Activated T-cell treated with anti-CD3 and anti-CD28 coated beads for 48 hours (primary cell): ENCODE measurements at regions not wholly inside any gene's neighbourhood (a gene's known extent, or its start where the extent isn't known, plus 50 kb on each side); places are given as distances from the start of the nearest gene placed in this dataset.

Source experiments
- DNase-seq: peaks from one replicate; pipeline ENCODE4 v3.0.0-alpha.2; 2020; ENCODE audit warnings: low read depth

DNA sequence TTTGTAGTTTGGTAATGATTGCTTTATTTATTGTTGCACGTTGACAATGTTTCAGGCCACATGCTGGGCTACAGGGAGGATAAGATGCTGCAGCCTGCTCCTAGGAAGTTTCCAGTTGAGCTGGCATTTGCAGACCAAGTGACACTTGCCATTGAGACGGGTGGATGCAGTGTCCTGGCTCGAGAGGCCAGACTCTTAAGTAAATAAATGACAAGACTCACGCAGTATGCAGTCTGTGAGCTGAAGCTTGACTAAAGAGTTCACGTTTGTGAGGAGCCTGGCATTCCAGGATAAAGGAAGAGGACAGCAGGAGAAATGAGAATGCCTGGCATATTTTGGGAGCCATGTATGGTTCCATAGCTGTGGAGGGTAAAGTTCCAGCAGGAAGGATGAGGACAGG is 105.8 kb downstream of the BAMBI start:
- no peak for DNase-seq

DNA sequence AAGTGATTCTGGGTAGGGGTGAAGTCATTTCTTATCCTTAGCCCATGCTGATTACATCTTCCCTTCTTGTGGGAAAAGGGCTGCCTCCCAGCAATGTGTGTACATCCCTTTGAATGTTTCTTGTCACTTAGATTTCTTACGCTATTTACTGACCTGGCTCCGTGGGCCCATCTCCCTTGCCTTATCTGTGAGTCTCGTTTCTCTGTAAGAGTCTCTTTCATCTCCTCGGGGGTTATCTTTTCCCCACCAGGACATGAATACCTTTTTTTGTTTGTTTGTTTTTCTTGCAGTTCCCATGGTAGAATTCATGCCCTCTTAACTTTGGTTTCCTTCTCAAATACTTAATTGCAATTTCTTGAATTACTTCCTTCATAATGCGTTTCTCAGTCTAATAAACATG is 107.7 kb downstream of the BAMBI start:
- no peak for DNase-seq

DNA sequence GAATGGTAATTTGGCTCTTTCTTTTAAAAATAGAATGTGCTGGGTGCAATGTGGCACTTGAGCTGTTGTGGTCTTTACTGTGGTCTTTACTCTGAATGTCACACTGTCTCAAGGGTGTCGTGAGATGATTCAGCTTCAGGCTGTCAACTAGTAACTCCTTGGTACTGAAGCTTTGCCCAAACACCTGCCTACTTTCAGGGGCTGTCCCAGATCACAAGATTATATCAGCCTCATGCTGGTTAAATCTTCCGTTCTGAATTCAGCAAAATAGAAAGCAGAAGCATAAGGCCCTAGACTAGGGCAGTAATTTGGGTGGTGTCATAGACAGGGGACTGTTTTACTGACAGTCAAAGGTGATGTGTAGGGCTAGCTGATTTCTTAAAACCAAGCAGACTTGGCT is 110.9 kb downstream of the BAMBI start:
- peak; percentile 1 for DNase-seq

DNA sequence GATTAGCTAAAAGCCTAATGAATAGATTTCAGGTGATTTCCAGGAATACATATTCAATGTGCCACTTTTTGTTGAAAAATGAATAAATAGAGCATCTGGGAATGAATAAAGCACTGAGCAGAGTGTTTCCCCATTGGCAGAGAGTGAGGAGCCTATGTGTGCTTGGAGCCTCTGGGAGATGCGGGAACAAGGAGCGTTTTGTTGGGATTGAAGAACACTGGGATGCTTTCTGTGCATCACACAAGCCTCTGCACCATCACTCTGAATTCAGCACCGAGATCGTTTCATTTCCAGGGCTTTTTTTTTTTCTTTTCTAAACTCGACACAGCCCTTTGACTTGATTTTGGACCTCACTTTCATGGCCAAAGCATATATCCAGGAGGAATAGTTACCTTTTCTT is 111.4 kb downstream of the BAMBI start:
- no peak for DNase-seq

DNA sequence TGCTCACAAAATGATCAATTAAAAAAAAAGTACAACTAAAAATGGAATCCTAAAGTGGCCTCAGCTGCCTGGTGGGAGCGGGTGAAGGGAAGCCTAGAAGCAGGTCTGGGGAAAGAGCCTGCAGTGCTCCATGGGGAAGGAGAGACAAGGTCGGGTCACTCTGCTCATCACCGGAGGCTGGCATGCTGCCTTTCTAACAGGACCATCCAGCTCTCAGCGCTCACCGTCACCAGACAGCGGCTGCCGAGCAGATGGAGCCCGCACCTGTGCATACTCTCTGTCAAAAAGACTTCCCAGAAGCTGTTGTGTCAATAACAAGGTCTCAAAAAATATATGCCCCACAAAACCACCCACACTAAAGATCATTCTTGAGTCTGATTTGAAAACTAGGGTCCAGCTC is 112.8 kb downstream of the BAMBI start:
- no peak for DNase-seq

DNA sequence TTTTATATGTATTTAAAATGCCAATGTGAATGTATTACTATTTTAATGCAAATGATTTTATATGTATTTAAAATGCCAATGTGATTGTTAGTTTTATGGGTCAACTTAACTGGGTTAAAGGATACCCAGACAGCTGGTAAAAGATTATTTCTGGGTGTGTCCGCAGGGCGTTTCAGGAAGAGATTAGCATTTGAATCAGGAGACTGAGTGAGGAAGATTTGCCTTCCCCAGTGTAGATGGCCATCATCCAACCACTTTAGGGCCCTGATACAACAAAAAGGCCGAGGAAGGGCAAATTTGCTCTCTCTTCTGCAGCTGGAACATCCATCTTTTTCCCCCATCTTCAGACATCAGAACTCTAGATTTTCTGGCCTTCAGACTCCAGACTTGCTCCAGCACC is 116.2 kb downstream of the BAMBI start:
- DNase-seq: no peak

DNA sequence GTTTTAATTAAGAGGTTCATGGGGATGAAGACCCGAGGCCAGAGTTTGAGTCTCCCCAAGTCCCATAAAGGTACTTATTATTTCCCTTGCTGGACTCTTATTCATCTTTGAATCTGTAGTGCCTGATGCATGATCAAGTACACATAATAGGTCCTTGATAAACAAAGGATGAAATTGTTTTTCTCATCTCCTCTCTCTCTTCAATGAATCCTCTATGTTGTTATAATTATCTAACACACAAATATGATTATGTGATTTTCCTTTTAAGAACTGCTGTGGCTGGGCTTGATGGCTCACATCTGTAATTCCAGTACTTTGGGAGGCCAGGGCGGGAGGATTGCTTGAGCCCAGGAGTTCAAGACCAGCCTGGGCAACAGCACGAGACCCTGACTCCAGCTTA is 117.7 kb downstream of the BAMBI start:
- no peak for DNase-seq

DNA sequence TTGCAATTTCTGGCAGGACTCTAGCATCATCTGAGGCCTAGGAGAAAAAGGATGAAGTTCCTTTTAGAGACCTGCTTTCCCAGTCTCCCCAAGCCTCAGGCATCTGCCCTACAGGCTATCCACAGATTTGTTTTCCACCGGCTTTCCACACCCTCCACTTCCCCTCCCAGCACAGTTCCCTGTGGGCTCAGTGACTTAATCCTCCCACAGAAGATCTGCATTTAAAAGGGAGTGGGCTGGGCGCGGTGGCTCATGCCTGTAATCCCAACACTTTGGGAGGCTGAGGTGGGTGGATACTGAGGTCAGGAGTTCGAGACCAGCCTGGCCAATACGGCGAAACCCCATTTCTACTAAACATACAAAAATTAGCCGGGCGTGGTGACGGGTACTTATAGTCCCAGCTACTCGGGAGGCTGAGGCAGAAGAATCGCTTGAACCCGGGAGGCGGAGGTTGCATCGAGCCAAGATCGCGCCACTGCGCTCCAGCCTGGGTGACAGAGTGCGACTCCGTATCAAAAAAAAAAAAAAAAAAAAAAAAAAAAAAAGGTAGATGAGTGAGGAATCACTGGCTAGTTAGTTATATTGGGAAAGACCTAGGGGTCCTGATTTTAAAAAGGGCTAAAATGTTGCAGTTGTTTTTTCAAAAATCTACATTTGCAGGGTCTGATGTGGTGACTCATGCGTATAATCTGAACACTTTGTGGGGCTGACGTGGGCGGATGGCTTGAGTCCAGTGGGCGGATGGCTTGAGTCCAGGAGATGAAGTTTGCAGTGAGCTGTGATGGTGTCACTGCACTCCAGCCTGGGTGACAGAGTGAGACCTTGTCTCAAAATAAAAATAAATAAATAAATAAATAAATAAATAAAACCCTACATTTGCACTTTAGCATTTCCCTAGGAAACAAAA is 119.5 kb downstream of the BAMBI start:
- DNase-seq: no peak

DNA sequence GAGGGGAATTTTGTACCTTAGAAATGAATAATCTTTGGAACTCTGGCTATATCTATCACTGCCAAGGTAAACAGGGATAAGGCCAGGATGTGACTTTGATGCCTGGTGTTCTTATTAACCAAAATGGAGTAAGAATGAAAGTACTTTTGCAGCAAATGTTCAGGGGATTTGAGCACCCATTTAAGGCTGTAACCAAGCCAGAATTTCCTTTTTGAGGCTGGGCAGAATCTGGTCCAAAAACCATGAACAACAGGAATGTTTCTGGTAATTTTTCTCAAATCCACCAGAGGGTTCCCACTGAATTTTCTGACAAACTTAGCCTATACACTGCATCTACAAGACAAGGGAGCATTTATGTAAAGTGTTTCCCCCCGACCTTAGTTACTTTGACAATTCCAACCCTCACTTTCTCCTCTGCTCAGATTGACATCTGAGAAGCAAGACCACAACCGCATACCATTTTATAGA is 120.6 kb downstream of the BAMBI start:
- DNase-seq: no peak

DNA sequence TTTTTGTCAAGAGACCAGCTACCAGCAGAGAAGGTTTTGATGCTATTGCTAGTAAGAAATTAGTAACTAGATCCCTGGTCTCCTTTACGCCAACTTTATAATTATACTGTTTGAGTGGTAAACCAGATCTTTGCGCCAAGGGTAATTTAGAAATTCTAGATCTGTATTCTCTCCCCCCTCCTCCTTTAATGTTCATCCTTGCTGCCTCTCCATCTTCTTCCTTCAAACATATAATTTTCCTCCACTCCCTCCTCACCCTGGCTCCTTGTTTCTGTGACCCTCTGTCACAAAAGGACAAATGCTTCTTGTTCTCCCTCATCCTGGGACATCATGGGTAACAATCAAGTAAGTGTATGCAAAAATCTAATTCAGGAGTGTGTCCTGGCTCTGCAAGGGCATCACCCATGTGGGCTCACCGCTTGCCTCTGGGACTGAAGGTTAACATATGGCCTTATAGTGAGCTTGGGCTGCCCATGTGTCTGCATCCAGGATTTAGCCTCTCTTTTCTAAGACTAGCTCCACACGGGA is 121.2 kb downstream of the BAMBI start:
- no peak for DNase-seq

DNA sequence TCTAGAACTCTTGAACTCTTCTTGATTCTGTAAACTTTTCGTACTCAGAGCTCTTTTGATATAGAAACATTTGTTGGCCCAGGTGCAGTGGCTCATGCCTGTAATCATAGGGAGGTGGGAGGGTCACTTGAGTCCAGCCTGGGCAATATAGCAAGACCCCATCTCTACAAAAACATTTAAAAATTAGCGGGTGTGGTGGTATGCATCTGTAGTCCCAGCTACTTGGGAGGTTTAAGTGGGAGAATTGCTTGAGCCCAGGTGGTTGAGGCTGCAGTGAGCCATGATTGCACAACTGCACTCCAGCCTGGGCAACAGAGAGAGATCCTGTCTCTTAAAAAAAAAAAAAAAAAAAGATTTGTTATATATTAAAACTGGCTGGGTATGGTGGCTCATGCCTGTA is 121.6 kb downstream of the BAMBI start:
- no peak for DNase-seq

DNA sequence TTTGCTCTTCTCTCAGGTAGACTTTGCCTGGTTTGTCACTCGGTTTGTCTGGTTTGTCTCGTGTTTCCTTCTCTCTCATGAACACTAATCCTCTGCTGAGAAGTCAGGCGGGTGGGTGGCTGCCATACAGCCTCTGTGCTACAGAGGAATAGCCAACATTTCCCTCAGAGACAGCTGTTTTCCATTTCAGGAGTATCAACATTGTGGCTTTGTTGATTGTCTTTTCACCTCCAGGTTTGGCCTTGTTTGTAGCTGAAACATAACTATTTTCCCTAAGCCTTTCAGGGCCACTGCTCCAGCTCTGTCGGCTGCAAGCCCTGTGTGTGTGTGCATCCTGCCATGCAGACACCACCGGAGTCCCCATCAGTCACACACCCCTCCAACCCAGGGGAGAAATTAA is 122.8 kb downstream of the BAMBI start:
- no peak for DNase-seq

DNA sequence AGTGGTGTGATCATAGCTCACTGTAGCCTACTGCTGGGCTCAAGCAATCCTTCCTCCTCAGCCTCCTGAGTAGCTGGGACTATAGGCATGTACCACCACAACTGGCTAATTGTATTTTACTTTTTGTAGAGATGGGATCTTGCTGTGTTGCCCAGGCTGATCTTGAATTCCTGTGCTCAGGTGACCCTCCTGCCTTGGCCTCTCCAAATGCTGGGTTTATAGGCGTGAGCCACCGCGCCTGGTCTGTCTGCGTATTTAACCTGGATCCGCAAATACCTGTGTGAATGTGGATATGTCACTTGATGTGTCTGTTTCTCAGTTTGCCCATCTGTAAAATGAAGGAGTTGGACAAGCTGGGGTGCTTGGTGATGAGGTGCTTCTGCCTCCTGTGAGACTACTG is 123.9 kb downstream of the BAMBI start:
- no peak for DNase-seq

DNA sequence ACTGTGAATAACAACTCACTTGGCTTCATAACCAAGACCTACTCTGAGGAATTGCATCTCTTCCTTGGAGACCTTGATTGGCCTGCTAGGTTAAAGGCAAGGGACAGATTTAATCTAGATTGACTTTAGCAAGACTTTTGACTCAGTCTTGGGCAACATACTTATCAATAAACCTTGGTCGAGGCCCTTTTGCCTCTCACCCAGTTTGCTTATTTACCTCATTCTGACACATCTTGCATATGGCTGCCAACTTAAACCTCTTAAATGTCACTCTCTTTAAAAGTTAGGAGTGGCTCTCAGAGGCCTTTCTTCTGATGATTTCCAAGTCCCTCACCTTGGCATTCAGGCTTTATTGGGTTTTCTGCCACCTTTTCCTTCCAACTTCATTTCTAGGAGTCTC is 124.5 kb downstream of the BAMBI start:
- no peak for DNase-seq

DNA sequence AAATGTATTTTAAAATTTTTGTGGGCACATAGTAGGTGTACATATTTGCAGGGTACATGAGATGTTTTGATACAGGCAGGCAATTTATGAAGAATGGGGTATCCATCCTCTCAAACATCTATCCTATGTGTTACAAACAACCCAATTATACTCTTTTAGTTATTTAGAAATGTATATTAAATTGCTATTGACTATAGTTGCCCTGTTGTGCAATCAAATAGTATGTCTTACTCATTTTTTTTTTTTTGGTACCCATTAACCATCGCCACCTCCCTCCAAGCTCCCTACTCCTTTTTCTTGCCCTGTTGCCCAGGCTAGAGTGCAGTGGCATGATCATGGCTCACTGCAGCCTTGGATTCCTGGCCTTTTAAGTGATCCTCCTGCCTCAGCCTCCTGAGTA is 128.1 kb downstream of the BAMBI start:
- no peak for DNase-seq

DNA sequence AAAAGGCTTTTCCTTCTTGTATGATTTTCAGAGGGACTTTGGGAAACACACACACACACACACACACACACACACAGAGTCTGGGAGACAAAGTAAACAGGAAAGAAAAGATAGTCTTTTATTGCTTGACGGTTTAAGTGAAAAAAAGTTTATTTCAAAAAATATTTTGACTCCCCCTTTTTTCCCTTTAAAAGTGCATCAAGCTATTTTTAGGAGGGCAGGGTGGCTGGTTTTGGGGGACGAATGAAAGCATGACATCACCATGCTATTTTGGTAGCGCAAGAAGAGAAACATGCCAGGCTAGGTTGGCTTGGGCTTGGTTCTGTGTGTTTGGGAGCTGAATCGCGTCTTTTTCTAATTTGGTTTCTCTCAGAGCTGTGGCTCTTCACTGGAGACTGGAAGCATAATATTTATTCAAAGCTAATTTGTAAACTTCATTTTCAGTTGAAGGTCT is 129.2 kb downstream of the BAMBI start:
- no peak for DNase-seq

DNA sequence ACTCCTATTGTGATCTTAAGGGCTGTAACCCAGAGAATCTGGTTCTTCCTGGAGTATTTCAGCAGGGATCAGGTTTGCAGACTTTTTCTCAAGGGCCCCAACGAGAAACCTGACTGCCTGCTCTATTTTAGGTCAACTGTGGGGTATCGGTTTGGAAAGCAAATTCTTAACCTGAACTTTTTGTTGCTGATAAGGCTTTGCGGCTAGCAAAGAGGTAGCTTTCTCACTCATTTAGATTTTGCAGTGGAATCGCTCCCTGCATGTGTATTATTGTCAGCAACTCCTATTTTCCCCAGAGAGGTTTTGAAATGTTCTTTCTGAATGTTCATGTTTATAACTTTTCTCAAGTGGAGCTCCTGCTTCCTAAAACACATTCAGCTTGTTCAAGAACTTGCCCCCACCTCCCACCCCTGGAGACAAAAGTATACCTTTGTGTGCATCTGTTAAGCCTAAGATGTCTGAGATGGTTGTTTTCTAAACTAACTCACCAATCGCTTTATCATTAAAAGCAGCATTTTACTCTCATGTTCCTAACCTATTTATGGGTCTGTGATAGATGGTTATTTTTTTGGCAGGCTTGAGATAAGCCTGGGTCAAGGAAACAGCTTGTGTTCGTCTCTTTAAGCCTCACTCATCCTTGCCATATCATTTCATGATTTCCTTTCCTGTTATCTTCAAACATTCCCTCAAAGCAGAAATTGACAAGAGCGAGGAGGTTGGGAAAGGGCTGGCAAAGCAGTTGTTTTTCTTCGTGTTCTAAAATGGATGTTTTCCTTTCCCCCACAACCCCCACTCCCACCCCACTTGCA is 129.8 kb downstream of the BAMBI start:
- DNase-seq: no peak

DNA sequence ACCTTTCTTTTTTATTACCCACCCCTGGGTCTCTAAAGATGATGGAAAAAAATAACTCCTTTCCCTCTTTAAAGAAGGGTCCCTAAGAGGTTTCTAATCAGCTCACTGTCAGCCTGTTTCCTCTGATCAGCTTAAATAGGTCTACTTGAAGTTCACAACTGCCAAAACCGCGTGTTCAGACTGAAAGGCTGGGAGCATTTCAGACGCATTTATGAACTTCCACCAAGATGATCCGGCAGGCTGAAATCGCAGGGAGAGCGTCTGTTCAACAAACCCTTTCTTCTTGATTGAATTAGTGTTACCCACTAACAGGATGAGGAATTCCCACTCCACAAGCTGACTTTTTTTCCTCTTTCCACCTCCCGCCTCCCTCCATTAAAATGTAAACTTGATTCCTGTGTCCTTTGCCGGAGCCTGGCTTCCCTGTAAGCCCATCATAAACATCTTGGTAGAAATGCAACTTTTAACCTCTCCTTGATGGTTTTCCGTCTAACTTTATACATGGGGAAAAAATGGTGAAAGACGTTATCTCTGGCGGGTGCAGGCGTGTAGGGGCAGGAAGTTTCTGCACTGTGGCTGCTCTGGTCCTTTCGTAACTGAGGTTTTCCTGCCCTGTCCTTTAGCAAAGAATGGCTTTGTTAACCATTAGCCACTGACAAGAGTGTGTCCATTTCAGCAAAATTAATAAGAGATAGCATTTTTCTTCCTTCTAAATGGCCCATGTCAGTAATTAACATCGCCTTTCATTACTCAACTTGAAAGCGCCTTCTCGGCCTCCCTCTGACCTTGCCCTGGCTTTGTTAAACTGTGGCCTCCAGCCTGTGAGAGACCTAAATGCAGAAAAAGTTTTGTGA is 130.7 kb downstream of the BAMBI start:
- no peak for DNase-seq

DNA sequence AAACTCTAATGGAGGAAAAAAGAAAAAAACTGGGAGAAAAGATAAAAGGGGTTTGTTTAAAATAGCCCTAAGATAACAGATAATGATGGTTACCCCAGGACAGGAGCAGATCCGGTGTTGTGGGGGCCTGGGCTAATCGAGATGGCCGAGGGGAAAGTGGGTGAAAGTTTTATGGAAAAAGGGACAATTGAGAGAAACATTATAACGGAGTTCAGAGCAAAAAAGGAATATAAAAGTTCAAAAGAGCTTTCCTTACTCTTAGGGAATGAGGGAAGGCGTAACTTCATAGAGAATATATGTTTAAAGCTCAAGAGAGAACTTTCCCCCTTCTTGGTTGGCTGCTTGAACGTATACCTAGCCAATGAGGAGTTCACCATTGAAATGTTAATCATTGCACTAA is 131.4 kb downstream of the BAMBI start:
- DNase-seq: no peak

DNA sequence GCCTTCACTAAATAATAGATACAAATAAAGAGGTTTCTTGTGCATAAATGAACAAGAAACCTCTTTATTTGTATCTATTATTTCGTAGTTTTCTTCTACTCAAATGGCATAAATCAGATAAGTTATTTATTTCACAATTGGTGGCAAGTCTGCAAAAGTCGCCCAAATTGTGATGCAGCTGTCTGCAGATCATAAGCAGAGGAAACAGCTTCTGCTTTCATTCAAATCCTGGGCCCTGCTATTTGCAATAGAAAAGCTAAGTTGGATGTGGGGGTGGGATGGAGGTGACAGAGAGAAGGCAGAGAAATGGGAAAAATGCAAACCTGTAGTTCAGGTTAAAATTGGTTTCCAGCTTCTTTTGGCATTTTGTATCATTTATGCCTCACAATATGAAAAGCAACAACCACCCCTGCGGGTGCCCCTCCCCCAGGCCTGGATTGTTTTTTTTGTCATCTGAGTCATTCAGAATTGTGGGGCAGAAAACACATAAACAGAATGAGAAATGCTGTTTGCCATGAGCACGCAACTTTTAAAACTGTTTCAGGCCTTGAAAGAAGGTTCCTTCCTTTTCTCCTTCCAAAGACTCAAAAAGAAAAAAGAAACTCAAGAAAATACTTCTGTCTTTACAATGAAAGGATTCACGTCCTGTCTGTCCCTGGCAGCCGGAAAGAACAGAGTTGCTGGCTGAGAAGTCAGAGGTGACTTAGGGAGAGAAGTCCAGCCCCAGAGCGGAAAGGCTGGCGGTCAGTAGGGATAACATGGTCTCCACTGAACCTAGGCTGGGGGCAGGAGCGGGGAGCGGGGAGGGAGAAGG is 132.9 kb downstream of the BAMBI start:
- DNase-seq: no peak
